PC-9 (cell line): ENCODE measurements at regions not wholly inside any gene's neighbourhood (a gene's known extent, or its start where the extent isn't known, plus 50 kb on each side); places are given as distances from the start of the nearest gene placed in this dataset.
"Not testable (repeated sequence)": the region's sequence is repeated elsewhere in the genome, so short reads cannot be mapped to it uniquely, and the experiment has no call there.

Source experiments
- CTCF ChIP-seq: fragments of 200-600 bp; sonication (generic); conservative IDR thresholded peaks from 2 replicates; pipeline ENCODE4 v1.6.1; 2017; ENCODE audit warnings: mixed run types, antibody characterized with exemption, mild to moderate bottlenecking, moderate library complexity
- EZH2 ChIP-seq: fragments of 200-600 bp; sonication (generic); IDR thresholded peaks from 2 replicates; pipeline ENCODE4 v1.8.0; 2017; ENCODE audit warnings: antibody characterized with exemption, low read depth

GRCh38 chr14:105995011-105995710 lies 468.8 kb downstream of the TMEM121 start:
- TF ChIP-seq CTCF, EZH2: not testable (repeated sequence)
